ENCODE measurements at regions not wholly inside any gene's neighbourhood (a gene's known extent, or its start where the extent isn't known, plus 50 kb on each side); places are given as distances from the start of the nearest gene placed in this dataset.

GRCh38 chr15:29405564-29405963 is 135.9 kb upstream of the NSMCE3 start:
- TF ChIP-seq EZH2phosphoT487 (IDR thresholded peaks at IDR 0.05; ENCODE audit: insufficient read depth, low read depth), result no peak
- TF ChIP-seq EZH2 (IDR thresholded peaks at IDR 0.05; ENCODE audit: insufficient read depth, poor library complexity, severe bottlenecking), result no peak
